H1 (cell line): ENCODE measurements at regions not wholly inside any gene's neighbourhood (a gene's known extent, or its start where the extent isn't known, plus 50 kb on each side); places are given as distances from the start of the nearest gene placed in this dataset.

Experiments
- CTCF ChIA-PET: fragments of 300-600 bp; sonication (Branson Sonifier 250); formaldehyde crosslinking; loops from one replicate; lab custom pipeline; 2021; ENCODE audit not compliant: partially characterized antibody; lab: Charles Lee
- POLR2A ChIA-PET: fragments of 300-600 bp; sonication (Branson Sonifier 250); formaldehyde crosslinking; loops from one replicate; lab custom pipeline; 2021; ENCODE audit warnings: inconsistent platforms; ENCODE audit not compliant: partially characterized antibody; lab: Charles Lee
- DNase-seq, 2 experiments: peaks; one replicate each; pipeline versions ENCODE4 v3.0.0 to v3.0.0-alpha.2; 2010 to 2022; ENCODE audit warnings: low spot score in 2 of 2, low read depth in 1 of 2, mixed read lengths in 1 of 2
- FAIRE-seq: peaks from 2 replicates; lab custom pipeline; 2011; peaks lifted over from hg19 to GRCh38; lab: Jason Lieb, UNC
- H2AFZ ChIP-seq: 2 replicates; pipeline ENCODE4 v1.8.1; 2012; ENCODE audit warnings: low read length, inconsistent platforms
- H2AK5ac ChIP-seq: 2 replicates; pipeline ENCODE4 v1.6.1; 2013; ENCODE audit warnings: low read depth, low read length
- H2BK120ac ChIP-seq: replicated peaks from 2 replicates; pipeline ENCODE3; 2013; ENCODE audit warnings: low read depth, low read length, inconsistent platforms
- H2BK12ac ChIP-seq: 2 replicates; pipeline ENCODE4 v1.6.1; 2013; ENCODE audit warnings: low read depth, low read length
- H2BK15ac ChIP-seq: 2 replicates; pipeline ENCODE4 v1.6.1; 2013; ENCODE audit warnings: low read length
- H2BK20ac ChIP-seq: 2 replicates; pipeline ENCODE4 v1.6.1; 2013; ENCODE audit warnings: low read length
- H2BK5ac ChIP-seq: 2 replicates; pipeline ENCODE4 v1.6.1; 2013; ENCODE audit warnings: low read depth, low read length
- H3K14ac ChIP-seq: 2 replicates; pipeline ENCODE4 v1.6.1; 2013; ENCODE audit warnings: inconsistent platforms; ENCODE audit not compliant: insufficient read length
- H3K18ac ChIP-seq: 2 replicates; pipeline ENCODE4 v1.6.1; 2013; ENCODE audit warnings: low read length; ENCODE audit errors: extremely low read depth
- H3K23ac ChIP-seq: 2 replicates; pipeline ENCODE4 v1.6.1; 2013; ENCODE audit warnings: inconsistent platforms; ENCODE audit not compliant: insufficient read length
- H3K23me2 ChIP-seq: 2 replicates; pipeline ENCODE4 v1.6.1; 2013; ENCODE audit warnings: low read depth, low read length
- H3K27ac ChIP-seq: 2 replicates; pipeline ENCODE4 v1.6.1; 2011; ENCODE audit warnings: low read depth, low read length, inconsistent platforms
- H3K27me3 ChIP-seq, 4 experiments: replicated peaks in 1 of 4; 1 replicate in 1 of 4; 2 replicates in 3 of 4; pipeline versions ENCODE4 v1.6.1 to v1.8.1; 2011 to 2013; ENCODE audit warnings: low read length in 3 of 4, mild to moderate bottlenecking in 3 of 4, inconsistent platforms in 2 of 4, mixed read lengths in 2 of 4, moderate library complexity in 1 of 4; ENCODE audit not compliant: control insufficient read depth in 3 of 4, insufficient read depth in 3 of 4; ENCODE audit errors: extremely low read depth in 1 of 4
- H3K36me3 ChIP-seq, 4 experiments: 2 replicates each; pipeline versions ENCODE4 v1.6.1 to v1.8.1; 2011 to 2013; ENCODE audit warnings: mild to moderate bottlenecking in 4 of 4, low read length in 3 of 4, moderate library complexity in 2 of 4, control low read depth in 1 of 4, inconsistent platforms in 1 of 4; ENCODE audit not compliant: insufficient read depth in 4 of 4, control insufficient read depth in 2 of 4
- H3K4ac ChIP-seq: replicated peaks from 2 replicates; pipeline ENCODE3; 2013; ENCODE audit warnings: low read length, low read depth, mixed read lengths, inconsistent platforms; ENCODE audit not compliant: insufficient read length
- H3K4me1 ChIP-seq, 4 experiments: replicated peaks in 1 of 4; 1 replicate in 1 of 4; 2 replicates in 3 of 4; pipeline versions ENCODE4 v1.6.1 to v1.8.1; 2011 to 2013; ENCODE audit warnings: low read length in 3 of 4, inconsistent platforms in 2 of 4, mixed read lengths in 1 of 4; ENCODE audit not compliant: insufficient read depth in 4 of 4, control insufficient read depth in 3 of 4
- H3K4me2 ChIP-seq, 2 experiments: 2 replicates each; pipeline versions ENCODE4 v1.6.1 to v1.8.1; 2011 to 2013; ENCODE audit warnings: low read depth in 2 of 2, low read length in 2 of 2, control low read depth in 1 of 2, inconsistent platforms in 1 of 2, mild to moderate bottlenecking in 1 of 2; ENCODE audit not compliant: insufficient read depth in 1 of 2
- H3K4me3 ChIP-seq, 4 experiments: fragments of 200-600, 300-600 bp in 1 of 4; sonication (generic), shearing (Covaris generic), sonication (Bioruptor Twin) in 1 of 4; 2 replicates each; pipeline versions ENCODE4 v1.5.1 to v1.8.1; 2011 to 2016; ENCODE audit warnings: low read length in 4 of 4, low read depth in 3 of 4, control low read depth in 2 of 4, inconsistent platforms in 2 of 4, mild to moderate bottlenecking in 2 of 4, mixed read lengths in 1 of 4, moderate library complexity in 1 of 4; ENCODE audit not compliant: insufficient read depth in 2 of 4; ENCODE audit errors: extremely low read depth in 1 of 4
- H3K56ac ChIP-seq: replicated peaks from 2 replicates; pipeline ENCODE3; 2013; ENCODE audit warnings: low read depth, mild to moderate bottlenecking, mixed read lengths, low read length, inconsistent platforms; ENCODE audit not compliant: insufficient read length
- H3K79me1 ChIP-seq: 2 replicates; pipeline ENCODE4 v1.6.1; 2013; ENCODE audit warnings: low read depth, low read length, control low read depth
- H3K79me2 ChIP-seq, 2 experiments: 2 replicates each; pipeline versions ENCODE4 v1.6.1 to v1.8.1; 2012 to 2013; ENCODE audit warnings: low read length in 2 of 2, mild to moderate bottlenecking in 2 of 2, inconsistent platforms in 1 of 2; ENCODE audit not compliant: insufficient read depth in 2 of 2, control insufficient read depth in 1 of 2
- H3K9ac ChIP-seq, 4 experiments: replicated peaks in 1 of 4; 1 replicate in 1 of 4; 2 replicates in 3 of 4; pipeline versions ENCODE4 v1.6.1 to v1.8.1; 2011 to 2013; ENCODE audit warnings: low read depth in 3 of 4, low read length in 3 of 4, control low read depth in 2 of 4, mild to moderate bottlenecking in 2 of 4, moderate library complexity in 2 of 4, inconsistent platforms in 1 of 4; ENCODE audit errors: extremely low read depth in 1 of 4
- H3K9me3 ChIP-seq, 2 experiments: 2 replicates each; pipeline versions ENCODE4 v1.6.1 to v1.8.1; 2012 to 2013; ENCODE audit warnings: mild to moderate bottlenecking in 2 of 2, moderate library complexity in 2 of 2, control low read depth in 1 of 2, inconsistent platforms in 1 of 2, low read depth in 1 of 2, low read length in 1 of 2, mixed read lengths in 1 of 2; ENCODE audit not compliant: insufficient read depth in 2 of 2
- H4K20me1 ChIP-seq, 2 experiments: replicated peaks in 1 of 2; 2 replicates each; pipeline versions ENCODE3 to v1.8.1; 2011 to 2013; ENCODE audit warnings: inconsistent platforms in 2 of 2, low read length in 2 of 2, mild to moderate bottlenecking in 1 of 2; ENCODE audit not compliant: insufficient read depth in 2 of 2, control insufficient read depth in 1 of 2
- H4K5ac ChIP-seq: 2 replicates; pipeline ENCODE4 v1.6.1; 2013; ENCODE audit warnings: low read length, low read depth, mixed read lengths, inconsistent platforms; ENCODE audit not compliant: insufficient read length
- H4K8ac ChIP-seq: 2 replicates; pipeline ENCODE4 v1.8.0; 2013; ENCODE audit warnings: mild to moderate bottlenecking, moderate library complexity, low read length, inconsistent platforms; ENCODE audit not compliant: insufficient read depth; ENCODE audit errors: extremely low read depth
- H4K91ac ChIP-seq: replicated peaks from 2 replicates; pipeline ENCODE3; 2013; ENCODE audit warnings: low read length, mixed read lengths, inconsistent platforms; ENCODE audit not compliant: insufficient read length
- CTBP2 ChIP-seq: IDR thresholded peaks from 2 replicates; pipeline ENCODE4 v1.7.0; 2011; ENCODE audit warnings: borderline replicate concordance, mild to moderate bottlenecking, moderate library complexity, mixed read lengths, low read length; ENCODE audit not compliant: insufficient read depth, insufficient read length
- E2F6 ChIP-seq: IDR thresholded peaks from 2 replicates; pipeline ENCODE4 v1.6.1; 2012; ENCODE audit warnings: inconsistent platforms
- GTF2F1 ChIP-seq: IDR thresholded peaks from 2 replicates; pipeline ENCODE4 v1.6.1; 2012; ENCODE audit warnings: low read depth, low read length, improper control_type of control experiment, borderline replicate concordance
- POLR2AphosphoS5 ChIP-seq: IDR thresholded peaks from 2 replicates; pipeline ENCODE4 v1.6.1; 2011; ENCODE audit warnings: low read depth, low read length
- RBBP5 ChIP-seq: IDR thresholded peaks from 2 replicates; pipeline ENCODE4 v1.7.1; 2012; ENCODE audit warnings: low read depth, mild to moderate bottlenecking, inconsistent platforms, low read length, moderate library complexity, borderline replicate concordance
- SIRT6 ChIP-seq: IDR thresholded peaks from one replicate; pipeline ENCODE4 v1.7.1; 2012; ENCODE audit warnings: low read length, inconsistent platforms
- SIX5 ChIP-seq: IDR thresholded peaks from 2 replicates; pipeline ENCODE4 v1.6.1; 2011; ENCODE audit warnings: mild to moderate bottlenecking, low read depth, low read length
- SUZ12 ChIP-seq: fragments of 200-600 bp; sonication (generic); IDR thresholded peaks from 2 replicates; pipeline ENCODE4 v1.6.1; 2012; ENCODE audit warnings: mild to moderate bottlenecking, inconsistent platforms, low read length, moderate library complexity, mixed read lengths
- TEAD4 ChIP-seq: IDR thresholded peaks from 2 replicates; pipeline ENCODE4 v1.6.1; 2012; ENCODE audit warnings: low read depth, low read length, inconsistent platforms, mixed read lengths
- ZNF274 ChIP-seq: IDR thresholded peaks from 2 replicates; pipeline ENCODE4 v1.7.0; 2012; ENCODE audit warnings: low read length, borderline replicate concordance; ENCODE audit errors: extremely low read depth
- WGBS, 2 experiments: shearing (Covaris generic) in 1 of 2; methylation state at CpG; one replicate each; pipeline versions ENCODE4 v1.1.6 to v1.1.7; 2013 to 2015; ENCODE audit warnings: low lambda C conversion rate in 2 of 2, mixed read lengths in 2 of 2, inconsistent platforms in 1 of 2, low coverage in 1 of 2, missing lambda C conversion rate in 1 of 2; ENCODE audit not compliant: insufficient replicate concordance in 2 of 2, insufficient coverage in 1 of 2, insufficient read length in 1 of 2; ENCODE audit errors: extremely low coverage in 1 of 2, missing lambda C conversion rate in 1 of 2; 5-methylcytosine and 5-hydroxymethylcytosine counted together

- Histone ChIP-seq H3K56ac (no peak overlapping the region), H3K4ac (no peak overlapping the region), H2BK5ac (no peak overlapping the region), H3K79me2 (no peaks in the 10 kb centered on the region), H3K4me3 (no peak overlapping the region), H2BK120ac (no peak overlapping the region), H2BK15ac (no peak overlapping the region), H3K79me1 (no peaks in the 10 kb centered on the region), H3K9me3 (no peaks in the 10 kb centered on the region), H2BK12ac (no peak overlapping the region), H3K23ac (no peak overlapping the region), H3K14ac (no peak overlapping the region), H3K36me3 (no peaks in the 10 kb centered on the region), H2BK20ac (no peak overlapping the region), H2AFZ (no peak overlapping the region), H4K8ac (no peak overlapping the region), H2AK5ac (no peak overlapping the region), H3K18ac (no peak overlapping the region), H4K20me1 (no peaks in the 10 kb centered on the region), H3K23me2 (no peaks in the 10 kb centered on the region), H4K5ac (no peak overlapping the region), H3K27ac (no peak overlapping the region), H3K4me1 (peaks cover 0 to 2% (median 1%) of the 10 kb centered on the region in 4 experiments; a peak in 3 of 7 replicates), H3K4me2 (no peak overlapping the region), H3K27me3 (no peaks in the 10 kb centered on the region; a peak in 1 of 7 replicates), H4K91ac (no peak overlapping the region), H3K9ac (no peak overlapping the region)
- DNase-seq, result no peak
- POLR2A ChIA-PET, result no interaction called here
- 79% methylated on average over 4 of the region's 4 CpGs; no CpG with 5 or more reads in 1 of the 2 experiments for WGBS, 2 experiments
- CTCF ChIA-PET, result interaction anchor here (0.7 to 1.8 kb wide), 5 partner anchors 10 to 86 kb away, joined by 3 to 5 read pairs (median 4); no protein-coding TSS in a partner anchor
- no peak for FAIRE-seq
- TF ChIP-seq GTF2F1 (no peak), ZNF274 (no peak), CTBP2 (no peak), POLR2AphosphoS5 (no peak), RBBP5 (no peak), E2F6 (no peak), SIRT6 (no peak), TEAD4 (no peak), SUZ12 (no peak), SIX5 (no peak)
Measured at GRCh38 chr7:32262315-32262714, 192.1 kb upstream of the PDE1C start.
